ENCODE measurements at regions not wholly inside any gene's neighbourhood (a gene's known extent, or its start where the extent isn't known, plus 50 kb on each side); places are given as distances from the start of the nearest gene placed in this dataset.

GRCh38 chr13:57314897-57315520, 148.0 kb downstream of the PRR20E start:
- no peak for TF ChIP-seq POLR2A (IDR thresholded peaks at IDR 0.05)
- TF ChIP-seq, protein P1, sequence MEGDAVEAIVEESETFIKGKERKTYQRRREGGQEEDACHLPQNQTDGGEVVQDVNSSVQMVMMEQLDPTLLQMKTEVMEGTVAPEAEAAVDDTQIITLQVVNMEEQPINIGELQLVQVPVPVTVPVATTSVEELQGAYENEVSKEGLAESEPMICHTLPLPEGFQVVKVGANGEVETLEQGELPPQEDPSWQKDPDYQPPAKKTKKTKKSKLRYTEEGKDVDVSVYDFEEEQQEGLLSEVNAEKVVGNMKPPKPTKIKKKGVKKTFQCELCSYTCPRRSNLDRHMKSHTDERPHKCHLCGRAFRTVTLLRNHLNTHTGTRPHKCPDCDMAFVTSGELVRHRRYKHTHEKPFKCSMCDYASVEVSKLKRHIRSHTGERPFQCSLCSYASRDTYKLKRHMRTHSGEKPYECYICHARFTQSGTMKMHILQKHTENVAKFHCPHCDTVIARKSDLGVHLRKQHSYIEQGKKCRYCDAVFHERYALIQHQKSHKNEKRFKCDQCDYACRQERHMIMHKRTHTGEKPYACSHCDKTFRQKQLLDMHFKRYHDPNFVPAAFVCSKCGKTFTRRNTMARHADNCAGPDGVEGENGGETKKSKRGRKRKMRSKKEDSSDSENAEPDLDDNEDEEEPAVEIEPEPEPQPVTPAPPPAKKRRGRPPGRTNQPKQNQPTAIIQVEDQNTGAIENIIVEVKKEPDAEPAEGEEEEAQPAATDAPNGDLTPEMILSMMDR (IDR thresholded peaks at IDR 0.05): no peak

Measured in upper lobe of left lung (tissue), 4 donors.